ENCODE measurements at regions not wholly inside any gene's neighbourhood (a gene's known extent, or its start where the extent isn't known, plus 50 kb on each side); places are given as distances from the start of the nearest gene placed in this dataset.
"Not testable (repeated sequence)": the region's sequence is repeated elsewhere in the genome, so short reads cannot be mapped to it uniquely, and the experiment has no call there.

DNA sequence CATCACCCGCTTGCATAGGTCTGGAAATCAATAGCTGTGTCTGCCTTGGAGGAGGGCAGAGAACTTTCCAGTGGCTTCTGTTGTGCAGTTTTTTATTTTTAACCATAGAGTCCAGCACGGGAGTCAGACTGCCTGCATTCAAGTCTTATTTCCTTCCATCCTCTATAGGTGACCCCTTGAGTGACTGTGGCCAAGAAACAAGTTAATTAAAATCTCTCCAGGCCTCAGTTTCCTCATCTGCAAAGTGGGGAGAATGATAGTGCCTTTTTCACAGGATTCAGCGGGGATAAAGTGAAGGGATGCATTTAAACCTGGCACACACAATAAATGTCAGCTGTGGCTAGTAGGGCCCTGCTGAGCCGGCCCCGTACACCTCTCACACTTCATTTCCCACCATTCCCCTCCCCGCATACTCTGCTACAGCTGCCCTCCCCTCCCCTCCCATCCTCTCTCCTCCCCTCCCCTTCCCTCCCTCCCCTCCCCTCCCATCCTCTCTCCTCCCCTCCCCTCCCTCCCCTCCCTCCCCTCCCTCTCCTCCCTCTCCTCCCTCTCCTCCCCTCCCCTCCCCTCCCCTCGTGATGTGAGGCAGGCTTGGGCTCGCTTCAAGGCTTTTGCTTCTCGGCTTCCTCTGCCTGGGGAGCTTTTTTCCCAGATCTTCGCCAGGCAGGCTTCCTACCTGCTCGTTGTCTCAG, 150.5 kb downstream of the TFAP2C start:
- no peak for DNase-seq (ENCODE audit: low read depth, low spot score)
- TF ChIP-seq, protein P1, sequence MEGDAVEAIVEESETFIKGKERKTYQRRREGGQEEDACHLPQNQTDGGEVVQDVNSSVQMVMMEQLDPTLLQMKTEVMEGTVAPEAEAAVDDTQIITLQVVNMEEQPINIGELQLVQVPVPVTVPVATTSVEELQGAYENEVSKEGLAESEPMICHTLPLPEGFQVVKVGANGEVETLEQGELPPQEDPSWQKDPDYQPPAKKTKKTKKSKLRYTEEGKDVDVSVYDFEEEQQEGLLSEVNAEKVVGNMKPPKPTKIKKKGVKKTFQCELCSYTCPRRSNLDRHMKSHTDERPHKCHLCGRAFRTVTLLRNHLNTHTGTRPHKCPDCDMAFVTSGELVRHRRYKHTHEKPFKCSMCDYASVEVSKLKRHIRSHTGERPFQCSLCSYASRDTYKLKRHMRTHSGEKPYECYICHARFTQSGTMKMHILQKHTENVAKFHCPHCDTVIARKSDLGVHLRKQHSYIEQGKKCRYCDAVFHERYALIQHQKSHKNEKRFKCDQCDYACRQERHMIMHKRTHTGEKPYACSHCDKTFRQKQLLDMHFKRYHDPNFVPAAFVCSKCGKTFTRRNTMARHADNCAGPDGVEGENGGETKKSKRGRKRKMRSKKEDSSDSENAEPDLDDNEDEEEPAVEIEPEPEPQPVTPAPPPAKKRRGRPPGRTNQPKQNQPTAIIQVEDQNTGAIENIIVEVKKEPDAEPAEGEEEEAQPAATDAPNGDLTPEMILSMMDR (IDR thresholded peaks at IDR 0.05; ENCODE audit: low read depth, low read length): no peak
- H3K4me3 ChIP-seq (ENCODE audit: low read depth, low read length): no peak overlapping the region
- no peaks in the 10 kb centered on the region; the same call in 1 of the 2 replicates for H3K9me3 ChIP-seq (ENCODE audit: control insufficient read depth, insufficient read depth, low read length)
- ChIA-PET POLR2A (interaction anchor here (0.6 kb wide), 1 partner anchor 1472 kb away, joined by 5 read pairs; no protein-coding TSS in a partner anchor), CTCF (interaction anchor here (0.6 kb wide), 1 partner anchor 194 kb away, joined by 5 read pairs; no protein-coding TSS in a partner anchor)
- H3K27ac ChIP-seq (ENCODE audit: low read depth, low read length): no peak overlapping the region
- H3K27me3 ChIP-seq (ENCODE audit: control insufficient read depth, insufficient read depth, low read length): peaks cover 8% of the 10 kb centered on the region

DNA sequence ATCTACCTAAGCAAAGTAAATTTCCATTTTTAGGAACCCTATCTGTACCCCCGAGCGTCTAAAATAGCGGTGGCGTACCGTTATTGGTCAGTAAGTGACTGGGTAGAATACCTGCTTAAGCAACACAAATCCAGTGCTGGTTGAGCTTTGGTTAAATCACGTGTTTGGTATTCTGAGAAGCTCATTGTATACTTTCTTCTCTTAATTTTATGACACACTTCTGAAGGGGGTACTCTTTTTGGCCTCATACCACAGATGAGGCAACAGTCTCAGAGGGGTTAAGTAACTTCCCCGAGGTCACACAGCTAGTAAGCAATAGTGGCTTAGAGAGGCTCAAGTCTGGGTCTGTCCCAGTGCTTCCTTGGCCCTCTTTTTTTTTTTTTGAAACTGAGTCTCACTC, 151.2 kb downstream of the TFAP2C start:
- Histone ChIP-seq H3K27ac (ENCODE audit: low read depth, low read length) (no peak overlapping the region), H3K27me3 (ENCODE audit: control insufficient read depth, insufficient read depth, low read length) (peaks cover 8% of the 10 kb centered on the region), H3K9me3 (ENCODE audit: control insufficient read depth, insufficient read depth, low read length) (no peaks in the 10 kb centered on the region; the same call in 1 of the 2 replicates), H3K4me3 (ENCODE audit: low read depth, low read length) (no peak overlapping the region)
- CTCF ChIA-PET: no interaction called here
- POLR2A ChIA-PET: interaction anchor here (0.6 kb wide), 1 partner anchor 1471 kb away, joined by 5 read pairs; no protein-coding TSS in a partner anchor
- no peak for DNase-seq (ENCODE audit: low read depth, low spot score)
- TF ChIP-seq, protein P1 (IDR thresholded peaks at IDR 0.05; ENCODE audit: low read depth, low read length): no peak

DNA sequence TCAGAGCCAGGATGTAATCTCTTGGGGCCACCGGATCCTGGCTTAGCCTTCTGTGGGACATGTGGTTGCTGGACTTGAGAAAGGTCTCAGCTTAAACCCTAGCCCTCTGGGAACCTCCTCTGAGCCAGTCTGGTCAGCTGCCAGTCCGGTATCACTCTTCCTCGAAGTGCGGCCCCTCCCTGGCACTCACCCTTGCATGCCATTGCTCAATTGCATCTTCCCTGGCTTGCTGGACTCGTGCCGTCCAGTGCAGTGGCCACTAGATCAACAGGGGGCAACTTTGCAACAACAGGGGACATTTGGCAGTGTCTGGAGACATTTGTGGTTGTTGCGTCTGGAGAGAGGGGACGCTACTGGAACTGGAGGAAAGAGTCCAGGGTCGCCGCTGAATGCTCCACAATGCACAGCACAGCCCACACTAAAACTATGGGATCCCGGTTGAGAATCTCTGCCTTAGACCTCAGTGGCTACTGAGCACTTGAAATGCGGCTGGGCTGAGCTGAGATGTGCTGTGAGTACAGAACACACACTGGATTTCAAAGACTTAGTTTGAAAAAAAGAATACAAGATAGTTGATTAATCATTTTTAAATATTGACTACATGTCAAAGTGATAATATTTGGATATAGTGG, 152.1 kb downstream of the TFAP2C start:
- DNase-seq (ENCODE audit: low read depth, low spot score): no peak
- POLR2A ChIA-PET: no interaction called here
- Histone ChIP-seq H3K4me3 (ENCODE audit: low read depth, low read length) (no peak overlapping the region), H3K27me3 (ENCODE audit: control insufficient read depth, insufficient read depth, low read length) (peaks cover 2% of the 10 kb centered on the region), H3K27ac (ENCODE audit: low read depth, low read length) (no peak overlapping the region), H3K9me3 (ENCODE audit: control insufficient read depth, insufficient read depth, low read length) (no peaks in the 10 kb centered on the region; the same call in 1 of the 2 replicates)
- TF ChIP-seq, protein P1 (IDR thresholded peaks at IDR 0.05; ENCODE audit: low read depth, low read length): no peak
- CTCF ChIA-PET: interaction anchor here (0.6 kb wide), 1 partner anchor 938 kb away, joined by 3 read pairs; no protein-coding TSS in a partner anchor

DNA sequence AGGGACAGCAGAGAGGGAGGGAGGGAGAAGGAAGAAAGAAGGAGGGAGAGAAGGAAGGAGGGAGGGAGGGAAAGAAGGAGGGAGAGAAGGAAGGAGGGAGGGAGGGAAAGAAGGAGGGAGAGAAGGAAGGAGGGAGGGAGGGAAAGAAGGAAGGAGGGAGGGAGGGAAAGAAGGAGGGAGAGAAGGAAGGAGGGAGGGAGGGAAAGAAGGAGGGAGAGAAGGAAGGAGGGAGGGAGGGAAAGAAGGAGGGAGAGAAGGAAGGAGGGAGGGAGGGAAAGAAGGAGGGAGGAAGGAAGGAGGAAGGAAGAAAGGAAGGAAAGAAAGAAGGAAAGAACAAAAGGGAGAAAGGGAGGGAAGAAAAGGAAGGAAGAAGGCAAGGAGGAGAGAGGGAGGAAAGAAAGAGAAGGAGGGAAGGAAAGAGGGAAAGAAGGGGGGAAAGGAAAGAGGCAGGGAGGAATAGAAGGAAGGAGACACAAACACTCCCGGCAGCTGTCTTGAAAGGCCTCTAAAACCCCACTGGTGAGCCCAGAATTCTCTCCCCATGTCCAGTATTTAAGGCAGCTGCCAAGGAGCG, 153.0 kb downstream of the TFAP2C start:
- CTCF ChIA-PET; H3K9me3 ChIP-seq (ENCODE audit: control insufficient read depth, insufficient read depth, low read length); DNase-seq (ENCODE audit: low read depth, low spot score); H3K27me3 ChIP-seq (ENCODE audit: control insufficient read depth, insufficient read depth, low read length); POLR2A ChIA-PET; H3K27ac ChIP-seq (ENCODE audit: low read depth, low read length); H3K4me3 ChIP-seq (ENCODE audit: low read depth, low read length): not testable (repeated sequence)

DNA sequence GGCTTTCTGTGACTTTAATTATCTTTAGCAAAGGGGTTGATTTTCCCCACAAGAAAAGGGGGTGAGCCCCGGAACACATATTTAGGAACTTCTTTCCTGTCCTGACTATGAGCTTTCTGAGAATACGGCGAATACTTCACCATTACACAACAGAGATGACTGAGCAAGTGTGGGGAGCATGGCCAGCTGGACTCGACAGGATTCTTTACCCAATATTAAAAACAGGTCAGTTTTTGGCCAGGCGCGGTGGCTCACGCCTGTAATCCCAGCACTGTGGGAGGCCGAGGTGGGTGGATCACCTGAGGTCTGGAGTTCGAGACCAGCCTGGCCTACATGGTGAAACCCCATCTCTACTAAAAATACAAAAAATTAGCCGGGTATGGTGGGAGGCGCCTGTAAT, 153.7 kb downstream of the TFAP2C start:
- DNase-seq (ENCODE audit: low read depth, low spot score); H3K4me3 ChIP-seq (ENCODE audit: low read depth, low read length); POLR2A ChIA-PET; H3K27me3 ChIP-seq (ENCODE audit: control insufficient read depth, insufficient read depth, low read length); H3K9me3 ChIP-seq (ENCODE audit: control insufficient read depth, insufficient read depth, low read length); H3K27ac ChIP-seq (ENCODE audit: low read depth, low read length): not testable (repeated sequence)
- CTCF ChIA-PET: interaction anchor here (0.6 kb wide), 1 partner anchor 232 kb away, joined by 3 read pairs; no protein-coding TSS in a partner anchor

DNA sequence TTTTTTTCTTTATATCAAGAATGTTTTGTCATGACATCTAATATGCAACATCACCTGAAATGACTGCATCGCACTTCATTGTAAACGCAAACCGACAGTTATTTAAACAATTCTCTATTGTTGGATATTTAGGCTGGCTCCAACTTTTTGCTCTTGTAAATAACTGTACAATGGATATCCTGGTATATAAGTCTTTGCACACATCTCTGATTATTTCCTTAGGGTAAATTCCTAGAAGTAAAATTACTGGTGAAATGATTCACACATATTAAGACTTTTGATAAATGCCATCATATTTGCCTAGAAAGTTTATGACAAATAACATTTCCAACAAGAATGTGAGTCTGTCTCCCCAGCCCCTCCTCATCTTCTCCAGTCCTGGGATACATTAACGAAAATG, 154.7 kb downstream of the TFAP2C start:
- Histone ChIP-seq H3K27ac (ENCODE audit: low read depth, low read length) (no peak overlapping the region), H3K9me3 (ENCODE audit: control insufficient read depth, insufficient read depth, low read length) (peaks cover 4% of the 10 kb centered on the region; the same call in 1 of the 2 replicates), H3K27me3 (ENCODE audit: control insufficient read depth, insufficient read depth, low read length) (peaks cover 2% of the 10 kb centered on the region), H3K4me3 (ENCODE audit: low read depth, low read length) (no peak overlapping the region)
- POLR2A ChIA-PET: no interaction called here
- CTCF ChIA-PET: no interaction called here
- DNase-seq (ENCODE audit: low read depth, low spot score): no peak
- TF ChIP-seq, protein P1 (IDR thresholded peaks at IDR 0.05; ENCODE audit: low read depth, low read length): no peak

Data from AG04450 (cell line).